ENCODE measurements at regions not wholly inside any gene's neighbourhood (a gene's known extent, or its start where the extent isn't known, plus 50 kb on each side); places are given as distances from the start of the nearest gene placed in this dataset.

DNA sequence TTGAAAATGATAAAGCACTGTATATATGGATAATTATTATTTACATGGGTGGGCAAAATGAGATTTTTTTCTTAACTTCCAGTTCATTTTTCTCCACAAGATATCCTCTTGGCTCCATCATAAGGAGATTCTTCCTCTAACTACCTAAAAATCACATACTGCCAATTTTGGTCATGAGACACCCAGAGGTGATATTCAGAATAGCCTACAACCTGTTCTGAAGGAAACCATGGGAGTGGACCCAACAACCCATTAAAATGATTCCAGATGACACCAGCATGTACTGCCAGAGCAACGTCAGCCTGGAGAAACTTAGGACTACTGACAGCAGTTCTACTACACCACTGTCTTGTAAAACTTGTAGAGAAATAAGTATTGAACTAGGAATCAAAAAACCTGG, 136.3 kb upstream of the TMPO start:
- TF ChIP-seq EZH2phosphoT487 (IDR thresholded peaks at IDR 0.05; ENCODE audit: low read length) (no peak), CTCF (IDR thresholded peaks at IDR 0.05; ENCODE audit: low read length) (no peak), EZH2 (optimal IDR thresholded peaks at IDR 0.05; ENCODE audit: low read depth, low read length) (no peak)
